Tibial nerve (tissue), 4 donors: ENCODE measurements at regions not wholly inside any gene's neighbourhood (a gene's known extent, or its start where the extent isn't known, plus 50 kb on each side); places are given as distances from the start of the nearest gene placed in this dataset.
"Not testable (repeated sequence)": the region's sequence is repeated elsewhere in the genome, so short reads cannot be mapped to it uniquely, and the experiment has no call there.

Experiments
- DNase-seq, 2 donors: peaks; one replicate each; pipeline ENCODE4 v3.0.0-alpha.2; 2019; ENCODE audit warnings: low spot score in 2 of 2
- H3K27ac ChIP-seq, 4 donors: fragments of 200-600 bp; sonication (generic) in 3 of 4; one replicate each; pipeline ENCODE4 v1.5.1; 2017 to 2019; ENCODE audit warnings: mild to moderate bottlenecking in 1 of 4
- H3K27me3 ChIP-seq, 2 donors: fragments of 200-600 bp; sonication (generic) in 1 of 2; one replicate each; pipeline versions ENCODE4 v1.5.1 to v1.6.0; 2017 to 2019
- H3K36me3 ChIP-seq, 3 donors: fragments of 200-600 bp; sonication (generic); one replicate each; pipeline ENCODE4 v1.5.1; 2018 to 2019
- H3K4me1 ChIP-seq, 4 donors: fragments of 200-600 bp; sonication (generic) in 3 of 4; one replicate each; pipeline ENCODE4 v1.5.1; 2017 to 2019
- H3K4me3 ChIP-seq, 4 donors: fragments of 200-600 bp; sonication (generic) in 3 of 4; one replicate each; pipeline ENCODE4 v1.5.1; 2017 to 2019; ENCODE audit warnings: mild to moderate bottlenecking in 1 of 4, moderate library complexity in 1 of 4
- H3K9me3 ChIP-seq, 4 donors: fragments of 200-600 bp; sonication (generic) in 3 of 4; one replicate each; pipeline ENCODE4 v1.5.1; 2017 to 2019
- CTCF ChIP-seq, 5 experiments: fragments of 200-600 bp in 3 of 5; fragments of 450-650 bp in 2 of 5; sonication (generic) in 3 of 5; IDR thresholded peaks; one replicate each; pipeline ENCODE4 v1.5.1; 2016 to 2019; ENCODE audit warnings: antibody characterized with exemption in 5 of 5, mild to moderate bottlenecking in 3 of 5, moderate library complexity in 2 of 5
- EP300 ChIP-seq, 2 donors: sonication (generic); formaldehyde crosslinking; IDR thresholded peaks; one replicate each; pipeline ENCODE4 v1.6.1; 2017; ENCODE audit warnings: antibody characterized with exemption in 2 of 2, mild to moderate bottlenecking in 1 of 2
- POLR2A ChIP-seq, 2 donors: fragments of 450-650 bp; IDR thresholded peaks; one replicate each; pipeline ENCODE4 v1.6.1; 2017; ENCODE audit warnings: antibody characterized with exemption in 2 of 2, mild to moderate bottlenecking in 2 of 2, moderate library complexity in 2 of 2
- WGBS, 2 donors: methylation state at CpG; one replicate each; pipeline ENCODE4 v1.1.5; 2018; 5-methylcytosine and 5-hydroxymethylcytosine counted together

DNA sequence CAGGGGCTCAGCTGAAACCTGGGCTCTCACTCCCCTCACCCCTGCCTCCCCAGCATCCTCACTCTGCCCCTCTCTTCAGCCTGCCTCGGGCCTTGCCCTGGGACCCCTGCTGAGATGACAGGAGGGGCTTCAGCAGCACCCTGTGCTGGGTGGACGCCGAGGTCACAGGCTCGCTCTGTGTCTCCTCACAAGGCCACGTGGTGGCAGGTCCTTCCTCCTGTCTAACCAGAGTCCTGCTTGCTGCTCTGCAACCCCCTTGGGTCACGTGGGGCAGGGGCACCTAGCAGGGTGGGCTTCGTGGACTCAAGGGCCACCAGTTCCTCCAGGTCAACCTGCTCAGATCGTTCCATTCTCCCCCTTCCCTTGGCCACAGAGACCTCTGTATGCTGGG, 90.4 kb downstream of the TMEM121 start:
- Histone ChIP-seq H3K27me3 (no peaks in the 10 kb centered on the region), H3K4me1 (peaks cover 0 to 4% (median 0%) of the 10 kb centered on the region in 4 donors), H3K36me3 (no peaks in the 10 kb centered on the region), H3K9me3 (no peaks in the 10 kb centered on the region), H3K4me3 (no peak overlapping the region), H3K27ac (no peak overlapping the region)
- TF ChIP-seq EP300 (IDR thresholded peaks at IDR 0.05), result no peak
- TF ChIP-seq POLR2A (IDR thresholded peaks at IDR 0.05), result no peak
- TF ChIP-seq CTCF (IDR thresholded peaks at IDR 0.05), result no peak
- DNase-seq, result no peak
- 67 to 76% methylated on average over 8 of the region's 8 CpGs for WGBS, 2 donors

- no peaks in the 10 kb centered on the region for H3K9me3 ChIP-seq
- WGBS, 2 donors, result 76 to 80% methylated on average over 7 of the region's 7 CpGs
Measured at GRCh38 chr14:105617201-105617777, 90.9 kb downstream of the TMEM121 start.

DNA sequence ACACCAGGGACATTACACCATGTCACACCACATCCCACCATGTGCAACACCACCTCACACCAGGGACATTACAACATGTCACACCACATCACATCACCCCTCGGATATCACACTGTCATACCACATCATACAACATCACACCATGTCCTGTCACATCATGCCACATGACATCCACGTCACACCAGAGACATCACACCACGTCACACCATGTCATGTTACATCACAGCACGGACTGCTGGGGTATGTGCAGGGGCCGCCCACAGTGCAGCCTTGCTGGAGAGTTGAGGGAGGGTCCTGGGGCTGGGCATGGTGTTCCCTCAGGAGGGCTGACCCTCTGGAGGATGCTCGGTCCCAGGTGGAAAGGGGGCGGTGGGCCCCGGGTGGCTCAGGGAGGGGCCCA, 91.4 kb downstream of the TMEM121 start:
- not testable (repeated sequence) for H3K4me3 ChIP-seq, H3K36me3 ChIP-seq, DNase-seq, H3K9me3 ChIP-seq, H3K27ac ChIP-seq, H3K27me3 ChIP-seq, H3K4me1 ChIP-seq
- 42 to 50% methylated on average over 2 of the region's 8 CpGs for WGBS, 2 donors

More at GRCh38 chr14:105617201-105617777, 90.9 kb downstream of the TMEM121 start:
- no peaks in the 10 kb centered on the region for H3K27me3 ChIP-seq
- no peak overlapping the region for H3K4me3 ChIP-seq
- TF ChIP-seq EP300 (IDR thresholded peaks at IDR 0.05) (no peak), POLR2A (IDR thresholded peaks at IDR 0.05) (no peak), CTCF (IDR thresholded peaks at IDR 0.05) (no peak)
- H3K27ac ChIP-seq, result no peak overlapping the region
- H3K4me1 ChIP-seq, result peaks cover 0 to 7% (median 0%) of the 10 kb centered on the region in 4 donors
- H3K36me3 ChIP-seq, result no peaks in the 10 kb centered on the region
- no peak for DNase-seq

- not testable (repeated sequence) for H3K9me3 ChIP-seq, H3K27ac ChIP-seq, H3K4me1 ChIP-seq, H3K4me3 ChIP-seq, H3K36me3 ChIP-seq, DNase-seq, H3K27me3 ChIP-seq
- WGBS, 2 donors, result 35 to 65% methylated on average over 4 of the region's 6 CpGs
Measured at GRCh38 chr14:105619324-105619723, 92.9 kb downstream of the TMEM121 start.

DNA sequence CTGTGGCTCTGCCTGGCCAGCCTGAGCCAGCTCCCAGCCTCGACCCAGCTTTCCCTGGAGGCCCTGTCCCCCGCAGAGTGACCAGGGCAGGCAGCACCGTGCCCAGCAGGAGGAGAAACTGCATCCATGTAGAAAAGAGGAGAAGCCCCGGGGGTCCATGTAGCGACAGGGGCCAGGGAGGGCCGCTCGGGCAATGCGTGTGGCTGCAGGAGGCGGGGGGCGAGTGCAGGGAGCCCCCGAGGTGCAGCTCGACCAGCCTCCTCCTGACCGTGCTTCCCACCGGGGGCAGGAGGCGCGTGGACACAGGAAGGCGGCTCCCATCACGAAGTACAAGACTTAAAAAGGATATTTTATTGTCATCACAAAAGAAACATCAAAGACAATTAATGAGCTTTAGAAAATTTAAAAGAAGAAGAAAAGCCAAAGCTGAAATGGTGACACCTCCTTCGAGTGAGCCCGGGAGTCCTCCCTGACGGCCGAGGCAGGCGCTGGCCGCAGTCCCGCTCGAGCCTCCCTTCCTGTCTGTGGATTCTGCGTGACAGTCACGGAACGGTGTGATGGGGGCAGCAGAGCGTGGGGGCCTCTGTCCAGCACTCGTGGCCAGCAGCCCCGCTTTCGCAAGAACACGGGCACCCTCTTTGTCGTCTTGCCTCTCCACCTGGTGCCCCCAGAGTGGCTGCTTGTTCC, 93.9 kb downstream of the TMEM121 start:
- WGBS, 2 donors, result 79 to 84% methylated on average over 20 to 24 of the region's 35 CpGs
- not testable (repeated sequence) for H3K9me3 ChIP-seq, H3K36me3 ChIP-seq, H3K4me1 ChIP-seq, H3K27ac ChIP-seq, DNase-seq, H3K4me3 ChIP-seq, H3K27me3 ChIP-seq

GRCh38 chr14:105620865-105621471, 94.6 kb downstream of the TMEM121 start:
- not testable (repeated sequence) for H3K36me3 ChIP-seq, H3K4me3 ChIP-seq, H3K9me3 ChIP-seq, H3K4me1 ChIP-seq, H3K27me3 ChIP-seq
- 75 to 100% methylated on average over 1 to 4 of the region's 21 CpGs for WGBS, 2 donors
- H3K27ac ChIP-seq, result peak overlapping the region in 1 of 4 donors; percentile 75
- DNase-seq, result peak in 1 of 2 donors; percentile 43

GRCh38 chr14:105621479-105622328, 95.3 kb downstream of the TMEM121 start:
- not testable (repeated sequence) for DNase-seq, H3K4me3 ChIP-seq, H3K36me3 ChIP-seq, H3K27me3 ChIP-seq, H3K4me1 ChIP-seq, H3K9me3 ChIP-seq
- peak overlapping the region in 1 of 4 donors; percentile 75 for H3K27ac ChIP-seq
- WGBS, 2 donors, result 70 to 81% methylated on average over 21 to 23 of the region's 23 CpGs
